ENCODE measurements at regions not wholly inside any gene's neighbourhood (a gene's known extent, or its start where the extent isn't known, plus 50 kb on each side); places are given as distances from the start of the nearest gene placed in this dataset.

GRCh38 chr13:74560325-74560724 is 426.1 kb upstream of the KLF12 start (continued):
- TF ChIP-seq NFYB (IDR thresholded peaks at IDR 0.05; ENCODE audit: insufficient read depth, low read depth, low read length) = no peak
- TF ChIP-seq NR2F1 (conservative IDR thresholded peaks at IDR 0.05) = 0 out of 2 replicates have a peak, but pooled peaks have one; percentile 16
- 0 out of 2 replicates have a peak, but pooled peaks have one; percentile 10 for TF ChIP-seq FOXK2 (IDR thresholded peaks at IDR 0.05)
- TF ChIP-seq ZNF592 (IDR thresholded peaks at IDR 0.05) = 0 out of 2 replicates have a peak, but pooled peaks have one; percentile 14
- no peak for TF ChIP-seq MYC (IDR thresholded peaks at IDR 0.05; ENCODE audit: insufficient read depth, insufficient read length, insufficient replicate concordance, low read length, severe bottlenecking)
- TF ChIP-seq RBBP5 (conservative IDR thresholded peaks at IDR 0.05) = no peak
- TF ChIP-seq E4F1 (IDR thresholded peaks at IDR 0.05; ENCODE audit: borderline replicate concordance, partially characterized antibody) = no peak
- no peak for TF ChIP-seq JUND (IDR thresholded peaks at IDR 0.05; ENCODE audit: low read depth, low read length)
- peak; percentile 57 for TF ChIP-seq ATF7 (IDR thresholded peaks at IDR 0.05; ENCODE audit: low read depth)
- TF ChIP-seq BRCA1 (IDR thresholded peaks at IDR 0.05; ENCODE audit: low read depth, low read length) = no peak
- no peak for TF ChIP-seq CHD4 (IDR thresholded peaks at IDR 0.05)
- no peak for TF ChIP-seq YBX1 (IDR thresholded peaks at IDR 0.05)
- TF ChIP-seq BCL11A (IDR thresholded peaks at IDR 0.05; ENCODE audit: low read depth, low read length) = peak; percentile 45; the same call in 1 of the 2 replicates
- TF ChIP-seq, protein P1, sequence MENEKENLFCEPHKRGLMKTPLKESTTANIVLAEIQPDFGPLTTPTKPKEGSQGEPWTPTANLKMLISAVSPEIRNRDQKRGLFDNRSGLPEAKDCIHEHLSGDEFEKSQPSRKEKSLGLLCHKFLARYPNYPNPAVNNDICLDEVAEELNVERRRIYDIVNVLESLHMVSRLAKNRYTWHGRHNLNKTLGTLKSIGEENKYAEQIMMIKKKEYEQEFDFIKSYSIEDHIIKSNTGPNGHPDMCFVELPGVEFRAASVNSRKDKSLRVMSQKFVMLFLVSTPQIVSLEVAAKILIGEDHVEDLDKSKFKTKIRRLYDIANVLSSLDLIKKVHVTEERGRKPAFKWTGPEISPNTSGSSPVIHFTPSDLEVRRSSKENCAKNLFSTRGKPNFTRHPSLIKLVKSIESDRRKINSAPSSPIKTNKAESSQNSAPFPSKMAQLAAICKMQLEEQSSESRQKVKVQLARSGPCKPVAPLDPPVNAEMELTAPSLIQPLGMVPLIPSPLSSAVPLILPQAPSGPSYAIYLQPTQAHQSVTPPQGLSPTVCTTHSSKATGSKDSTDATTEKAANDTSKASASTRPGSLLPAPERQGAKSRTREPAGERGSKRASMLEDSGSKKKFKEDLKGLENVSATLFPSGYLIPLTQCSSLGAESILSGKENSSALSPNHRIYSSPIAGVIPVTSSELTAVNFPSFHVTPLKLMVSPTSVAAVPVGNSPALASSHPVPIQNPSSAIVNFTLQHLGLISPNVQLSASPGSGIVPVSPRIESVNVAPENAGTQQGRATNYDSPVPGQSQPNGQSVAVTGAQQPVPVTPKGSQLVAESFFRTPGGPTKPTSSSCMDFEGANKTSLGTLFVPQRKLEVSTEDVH (IDR thresholded peaks at IDR 0.05; ENCODE audit: low read depth, partially characterized antibody) = no peak
- TF ChIP-seq TCF3 (IDR thresholded peaks at IDR 0.05; ENCODE audit: borderline replicate concordance, insufficient read depth, low read depth, low read length) = no peak
- peak; percentile 49; the same call in 1 of the 2 replicates for TF ChIP-seq BMI1 (IDR thresholded peaks at IDR 0.05; ENCODE audit: borderline replicate concordance)
- TF ChIP-seq ASH2L (IDR thresholded peaks at IDR 0.05; ENCODE audit: borderline replicate concordance, low read depth) = no peak
- no peak for TF ChIP-seq PAX5 (IDR thresholded peaks at IDR 0.05; ENCODE audit: borderline replicate concordance, low read depth, low read length)
- TF ChIP-seq SUZ12 (IDR thresholded peaks at IDR 0.05; ENCODE audit: unreplicated experiment) = no peak
- no peak for TF ChIP-seq MXI1 (IDR thresholded peaks at IDR 0.05; ENCODE audit: low read depth, low read length)
- no peak for TF ChIP-seq ATF2 (IDR thresholded peaks at IDR 0.05; ENCODE audit: low read length)
- no peak for TF ChIP-seq JUNB (IDR thresholded peaks at IDR 0.05)
